Muscle of leg (tissue), 3 donors: ENCODE measurements at regions not wholly inside any gene's neighbourhood (a gene's known extent, or its start where the extent isn't known, plus 50 kb on each side); places are given as distances from the start of the nearest gene placed in this dataset.

Experiments
- DNase-seq: peaks from one replicate; pipeline ENCODE4 v3.0.0; 2013
- H3K27ac ChIP-seq: one replicate; pipeline ENCODE4 v1.5.1; 2013; ENCODE audit warnings: mild to moderate bottlenecking, low read length, control low read depth
- H3K27me3 ChIP-seq: one replicate; pipeline ENCODE4 v1.6.1; 2013; ENCODE audit warnings: low read length; ENCODE audit not compliant: control insufficient read depth, insufficient read depth
- H3K36me3 ChIP-seq: one replicate; pipeline ENCODE4 v1.6.1; 2013; ENCODE audit warnings: low read length; ENCODE audit not compliant: control insufficient read depth, insufficient read depth
- H3K4me1 ChIP-seq: one replicate; pipeline ENCODE4 v1.6.1; 2013; ENCODE audit warnings: low read length; ENCODE audit not compliant: control insufficient read depth, insufficient read depth
- H3K4me3 ChIP-seq: one replicate; pipeline ENCODE4 v1.5.1; 2013; ENCODE audit warnings: low read length, control low read depth
- H3K9me3 ChIP-seq: replicated peaks from 2 replicates; pipeline ENCODE4 v1.6.1; 2013; ENCODE audit warnings: low read depth, low read length; ENCODE audit not compliant: control insufficient read depth
- WGBS: methylation state at CpG from one replicate; pipeline ENCODE4 v1.1.5; 2013; ENCODE audit warnings: missing lambda C conversion rate; ENCODE audit not compliant: insufficient coverage; 5-methylcytosine and 5-hydroxymethylcytosine counted together

DNA sequence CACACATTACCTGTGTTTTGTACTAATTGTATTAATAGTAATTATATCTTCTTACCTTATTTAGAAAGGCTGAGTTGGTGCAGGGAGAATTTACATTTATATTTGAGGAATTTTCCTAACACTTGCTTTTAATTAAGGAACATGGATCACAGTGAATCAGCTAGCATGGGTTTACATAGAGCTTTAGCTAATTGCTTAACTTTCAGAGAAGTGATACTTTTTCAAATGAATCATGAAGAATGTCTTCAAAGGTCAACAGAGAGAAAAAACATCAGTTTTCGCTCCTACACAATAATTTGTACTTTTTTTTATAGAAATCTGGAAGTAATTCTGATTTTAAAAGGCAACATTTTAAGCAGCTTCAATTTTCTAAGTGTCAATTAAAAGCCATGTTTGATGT lies 195.0 kb upstream of the HEY2 start:
- Histone ChIP-seq H3K36me3 (no peaks in the 10 kb centered on the region), H3K4me3 (no peak overlapping the region), H3K9me3 (no peaks in the 10 kb centered on the region), H3K27ac (no peak overlapping the region), H3K4me1 (peaks cover 8% of the 10 kb centered on the region), H3K27me3 (no peaks in the 10 kb centered on the region)
- DNase-seq, result no peak
- no CpG with 5 or more reads among the region's 1 CpG for WGBS

DNA sequence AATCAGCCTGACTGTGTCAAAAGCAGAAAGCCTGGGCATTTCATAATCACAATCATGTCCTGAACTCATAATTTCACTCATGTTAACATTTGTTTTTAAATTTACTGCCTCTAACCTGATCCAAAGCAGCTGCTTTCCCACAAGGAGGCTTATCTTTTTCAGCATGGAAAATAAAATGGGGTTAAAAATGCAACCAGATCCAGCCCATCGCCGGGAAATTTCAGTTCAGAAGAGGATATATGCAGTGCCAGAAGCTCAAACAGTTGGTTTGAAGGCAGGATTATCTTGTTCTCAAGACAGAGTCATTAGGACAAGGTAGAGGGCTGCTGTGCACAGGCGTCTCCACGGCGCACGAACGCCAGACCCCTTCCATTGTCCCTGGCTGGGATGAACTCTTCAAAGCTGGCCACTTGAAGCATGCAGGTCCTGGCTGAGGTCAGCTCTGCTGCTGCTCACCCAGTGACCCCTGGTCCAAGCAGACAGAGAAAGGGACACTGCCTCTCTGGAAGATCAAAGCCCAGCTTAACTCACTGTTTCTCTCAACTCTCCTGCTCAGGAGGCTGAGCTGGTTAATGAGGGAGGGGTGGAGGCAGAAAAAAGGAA lies 191.1 kb upstream of the HEY2 start:
- H3K36me3 ChIP-seq, result no peaks in the 10 kb centered on the region
- WGBS, result 4% methylated on average over 7 of the region's 7 CpGs
- no peaks in the 10 kb centered on the region for H3K9me3 ChIP-seq
- peaks cover 8% of the 10 kb centered on the region for H3K4me1 ChIP-seq
- H3K27ac ChIP-seq, result no peak overlapping the region
- peak; percentile 13 for DNase-seq
- H3K4me3 ChIP-seq, result no peak overlapping the region
- H3K27me3 ChIP-seq, result no peaks in the 10 kb centered on the region

DNA sequence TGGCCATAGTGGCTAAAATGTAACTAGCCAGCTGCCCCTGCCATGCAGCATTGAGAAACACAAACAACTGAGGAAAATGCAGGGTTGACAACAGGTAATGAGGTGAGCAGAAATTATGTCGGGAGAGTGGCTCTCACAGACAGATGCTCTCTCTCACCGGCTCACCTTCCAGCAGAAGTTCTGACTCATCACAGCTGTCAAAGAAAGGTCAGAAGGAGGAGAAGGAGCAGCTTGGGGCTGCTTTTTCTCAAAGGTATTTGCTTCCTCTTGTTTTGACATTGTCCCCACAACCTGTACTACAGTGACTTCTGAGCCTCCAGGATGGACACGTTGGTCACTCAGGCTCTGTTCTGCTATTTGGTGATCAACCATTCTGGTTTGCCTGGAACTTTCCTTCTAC lies 190.5 kb upstream of the HEY2 start:
- H3K4me3 ChIP-seq, result no peak overlapping the region
- H3K9me3 ChIP-seq, result no peaks in the 10 kb centered on the region
- H3K27me3 ChIP-seq, result no peaks in the 10 kb centered on the region
- no peak for DNase-seq
- peaks cover 8% of the 10 kb centered on the region for H3K4me1 ChIP-seq
- no peak overlapping the region for H3K27ac ChIP-seq
- no peaks in the 10 kb centered on the region for H3K36me3 ChIP-seq
- 67% methylated on average over 1 of the region's 3 CpGs for WGBS

DNA sequence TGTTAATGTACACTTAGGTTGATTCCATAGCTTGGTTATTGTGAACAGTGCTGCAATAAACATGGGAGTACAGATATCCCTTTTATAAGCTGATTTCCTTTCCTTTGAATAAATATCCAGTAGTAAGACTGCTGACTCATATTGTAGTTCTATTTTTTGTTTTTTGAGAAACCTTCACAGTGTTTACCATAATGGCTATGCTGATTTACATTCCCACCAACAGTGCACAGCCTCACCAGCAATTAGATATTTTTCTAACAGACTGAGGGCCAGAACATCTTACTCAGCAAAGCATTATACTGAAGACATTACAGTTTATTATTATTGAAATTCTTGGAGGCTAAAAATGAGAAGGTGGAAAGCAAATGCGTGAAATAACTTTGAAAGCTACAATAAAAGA lies 187.3 kb upstream of the HEY2 start:
- DNase-seq, result no peak
- peaks cover 8% of the 10 kb centered on the region for H3K4me1 ChIP-seq
- no peak overlapping the region for H3K27ac ChIP-seq
- H3K27me3 ChIP-seq, result no peaks in the 10 kb centered on the region
- no peaks in the 10 kb centered on the region for H3K9me3 ChIP-seq
- H3K36me3 ChIP-seq, result no peaks in the 10 kb centered on the region
- no peak overlapping the region for H3K4me3 ChIP-seq
- no CpG with 5 or more reads among the region's 1 CpG for WGBS

DNA sequence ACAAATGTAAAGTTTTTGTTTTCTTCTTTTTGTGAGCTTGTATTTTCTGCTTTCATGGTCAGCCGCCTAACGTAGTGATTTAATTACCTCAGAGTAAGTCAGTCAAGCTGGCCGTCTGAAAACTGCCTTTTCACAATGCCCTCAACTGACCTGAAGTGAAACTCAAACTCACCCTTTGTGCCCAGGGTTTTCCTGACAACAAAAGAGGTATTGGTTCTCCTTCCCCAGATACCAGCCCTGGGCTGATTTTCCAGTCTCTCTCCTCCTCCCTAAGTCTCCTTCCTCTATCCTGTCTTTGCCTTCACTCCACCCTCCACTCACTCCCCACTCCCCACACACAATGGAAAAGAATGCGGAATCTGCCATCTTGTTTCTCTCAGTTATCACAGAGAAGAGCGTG lies 184.5 kb upstream of the HEY2 start:
- H3K4me3 ChIP-seq, result no peak overlapping the region
- no peak overlapping the region for H3K27ac ChIP-seq
- H3K4me1 ChIP-seq, result no peaks in the 10 kb centered on the region
- H3K36me3 ChIP-seq, result no peaks in the 10 kb centered on the region
- 73% methylated on average over 4 of the region's 5 CpGs for WGBS
- no peaks in the 10 kb centered on the region for H3K9me3 ChIP-seq
- H3K27me3 ChIP-seq, result no peaks in the 10 kb centered on the region
- DNase-seq, result no peak

DNA sequence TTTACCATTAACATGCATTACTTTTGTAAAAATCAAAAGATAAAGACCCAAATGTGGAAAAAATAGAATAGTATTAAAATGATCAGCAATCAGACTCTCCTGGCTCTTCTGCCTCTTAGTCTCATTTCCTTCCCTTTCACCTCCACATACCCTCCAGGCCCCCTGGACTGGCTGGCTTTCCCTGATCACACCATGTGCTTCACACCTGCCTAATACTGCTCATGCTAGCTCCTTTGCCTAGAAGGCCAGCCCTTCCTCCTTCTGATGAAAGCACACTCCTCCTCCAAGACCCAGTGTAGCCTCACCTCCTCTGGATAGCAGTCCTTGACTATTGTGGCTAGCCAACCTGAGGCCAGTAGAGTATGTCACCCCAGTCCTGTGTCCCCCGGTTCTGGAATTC lies 182.0 kb upstream of the HEY2 start:
- Histone ChIP-seq H3K27ac (no peak overlapping the region), H3K4me3 (no peak overlapping the region), H3K4me1 (no peaks in the 10 kb centered on the region), H3K36me3 (no peaks in the 10 kb centered on the region), H3K27me3 (no peaks in the 10 kb centered on the region), H3K9me3 (no peaks in the 10 kb centered on the region)
- no peak for DNase-seq
- WGBS, result no CpG with 5 or more reads among the region's 1 CpG

DNA sequence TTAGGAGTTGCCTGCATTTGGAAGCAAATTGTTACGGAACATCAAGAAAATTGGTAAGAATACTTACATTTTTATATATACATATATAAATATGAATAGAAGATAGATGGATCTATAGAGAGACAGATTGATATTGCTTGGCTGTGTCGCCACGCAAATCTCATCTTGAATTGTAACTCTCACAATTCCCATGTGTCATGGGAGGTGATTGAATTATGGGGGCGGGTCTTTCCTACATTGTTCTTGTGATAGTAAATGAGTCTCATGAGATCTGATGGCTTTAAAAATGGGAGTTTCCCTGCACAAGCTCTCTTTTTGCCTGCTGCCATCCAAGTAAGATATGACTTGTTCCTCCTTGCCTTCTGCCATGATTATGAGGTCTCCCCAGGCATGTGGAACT lies 180.8 kb upstream of the HEY2 start:
- WGBS, result no CpG with 5 or more reads among the region's 4 CpGs
- Histone ChIP-seq H3K36me3 (no peaks in the 10 kb centered on the region), H3K9me3 (no peaks in the 10 kb centered on the region), H3K4me1 (no peaks in the 10 kb centered on the region), H3K4me3 (no peak overlapping the region), H3K27me3 (no peaks in the 10 kb centered on the region), H3K27ac (no peak overlapping the region)
- DNase-seq, result no peak

DNA sequence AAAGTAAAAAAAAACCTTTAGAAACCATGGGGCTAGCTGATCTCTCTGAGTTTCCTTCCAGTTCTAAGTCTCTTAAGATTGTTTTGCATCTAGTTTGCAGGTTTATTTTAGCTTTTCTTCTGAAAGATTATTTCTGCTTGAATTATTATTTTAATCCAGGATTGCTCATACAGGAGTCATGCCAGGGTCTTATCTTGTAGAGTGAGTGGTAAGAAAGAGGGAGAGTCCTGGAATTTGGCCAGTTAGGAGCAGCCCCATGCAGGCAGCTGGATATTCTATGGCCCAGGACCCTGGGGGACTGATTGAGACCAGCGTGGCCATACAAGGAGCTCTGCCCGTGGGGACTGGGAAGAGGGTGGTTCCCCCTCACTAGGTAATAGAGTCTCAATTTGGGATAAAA lies 178.9 kb upstream of the HEY2 start:
- 84% methylated on average over 2 of the region's 2 CpGs for WGBS
- Histone ChIP-seq H3K4me1 (no peaks in the 10 kb centered on the region), H3K9me3 (no peaks in the 10 kb centered on the region)

DNA sequence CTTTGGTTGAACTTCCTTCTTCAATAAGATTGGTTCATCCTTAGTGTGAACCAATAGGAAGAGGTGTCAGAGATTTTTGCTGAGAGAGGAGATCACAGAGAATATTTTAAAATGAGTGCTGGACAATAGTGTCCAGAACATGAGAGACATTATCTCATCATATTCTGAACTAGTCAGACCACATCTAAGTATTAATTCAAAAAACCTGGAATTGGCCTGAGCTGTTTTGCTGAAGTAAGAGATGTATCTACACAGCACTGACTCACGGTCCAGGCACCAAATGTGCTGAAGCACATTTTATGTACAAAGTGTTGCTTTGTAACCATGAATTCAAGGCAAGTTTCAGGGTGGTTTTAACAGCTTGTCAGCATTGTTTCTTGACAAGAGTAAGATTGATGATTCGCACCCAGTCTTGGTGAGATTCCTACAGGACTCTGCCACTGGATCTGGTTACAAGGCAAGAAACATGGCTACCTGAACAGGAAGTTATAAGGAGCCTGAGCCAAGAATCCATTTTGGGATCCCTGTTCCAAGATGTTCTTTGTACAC lies 178.2 kb upstream of the HEY2 start:
- H3K27me3 ChIP-seq, result no peaks in the 10 kb centered on the region
- H3K4me1 ChIP-seq, result no peaks in the 10 kb centered on the region
- H3K36me3 ChIP-seq, result no peaks in the 10 kb centered on the region
- H3K9me3 ChIP-seq, result no peaks in the 10 kb centered on the region
- WGBS, result 77% methylated on average over 2 of the region's 2 CpGs
- no peak overlapping the region for H3K4me3 ChIP-seq
- no peak for DNase-seq
- no peak overlapping the region for H3K27ac ChIP-seq

More for the DNA sequence above, 178.9 kb upstream of the HEY2 start:
- Histone ChIP-seq H3K36me3 (no peaks in the 10 kb centered on the region), H3K27ac (no peak overlapping the region), H3K27me3 (no peaks in the 10 kb centered on the region), H3K4me3 (no peak overlapping the region)
- DNase-seq, result no peak

DNA sequence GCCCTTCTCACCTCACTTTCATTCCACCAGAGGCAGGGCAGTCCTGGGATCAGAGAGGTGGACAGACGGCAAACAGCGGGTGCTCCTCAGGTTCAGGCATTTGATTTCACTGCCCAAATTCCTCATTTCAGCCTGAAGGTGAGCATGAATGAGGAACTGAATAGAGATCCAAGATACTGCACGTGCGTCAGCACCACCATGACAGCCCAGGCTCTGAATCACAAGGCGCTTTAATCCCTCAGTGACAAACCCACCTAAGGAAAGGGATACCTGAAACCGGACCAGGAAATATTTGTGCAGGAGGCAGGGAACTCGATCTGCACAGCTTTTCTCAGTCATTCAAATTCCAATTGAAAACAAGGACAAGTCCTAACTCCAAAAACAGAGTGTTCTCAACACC lies 174.8 kb upstream of the HEY2 start:
- WGBS, result 31% methylated on average over 5 of the region's 7 CpGs
- Histone ChIP-seq H3K4me3 (no peak overlapping the region), H3K4me1 (no peaks in the 10 kb centered on the region), H3K36me3 (no peaks in the 10 kb centered on the region), H3K27me3 (no peaks in the 10 kb centered on the region), H3K9me3 (no peaks in the 10 kb centered on the region), H3K27ac (no peak overlapping the region)
- DNase-seq, result no peak

DNA sequence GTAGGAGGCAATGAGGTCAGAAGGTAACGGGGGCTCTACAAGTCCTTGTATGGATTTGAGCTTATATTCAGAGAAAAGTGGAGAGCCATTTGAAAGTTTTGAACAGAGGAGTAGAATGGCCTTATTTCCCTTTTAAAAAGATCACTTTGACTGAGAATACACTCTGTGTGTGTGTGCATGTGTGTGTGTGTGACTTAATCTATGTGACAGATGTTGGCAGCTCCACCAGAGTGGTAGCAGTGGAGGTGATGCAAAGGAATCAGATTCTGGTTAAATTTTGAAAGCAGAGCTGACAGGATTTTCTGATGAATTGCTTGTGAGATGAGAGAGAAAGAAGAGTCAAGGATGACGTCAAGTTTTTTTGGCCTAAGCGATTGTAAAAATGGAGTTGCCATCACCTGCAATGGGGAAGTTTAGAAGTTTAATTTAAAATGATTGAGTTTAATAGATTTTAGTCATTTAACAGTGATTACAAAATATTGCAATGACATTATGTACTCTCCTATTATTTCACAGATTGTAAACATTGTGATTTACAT lies 172.2 kb upstream of the HEY2 start:
- Histone ChIP-seq H3K27me3 (no peaks in the 10 kb centered on the region), H3K27ac (no peak overlapping the region), H3K9me3 (no peaks in the 10 kb centered on the region), H3K36me3 (no peaks in the 10 kb centered on the region), H3K4me1 (no peaks in the 10 kb centered on the region), H3K4me3 (no peak overlapping the region)
- 50% methylated on average over 1 of the region's 3 CpGs for WGBS
- peak; percentile 11 for DNase-seq
